HUDEP-2 (cell line): ENCODE measurements at regions not wholly inside any gene's neighbourhood (a gene's known extent, or its start where the extent isn't known, plus 50 kb on each side); places are given as distances from the start of the nearest gene placed in this dataset.
"Not testable (repeated sequence)": the region's sequence is repeated elsewhere in the genome, so short reads cannot be mapped to it uniquely, and the experiment has no call there.

Source experiments
- DNase-seq, 76 experiments: peaks; one replicate each; lab custom pipeline; 2025; ENCODE audit not compliant: unreplicated experiment in 76 of 76; lab: John Stamatoyannopoulos, UW

- DNase-seq: no peak
Measured at GRCh38 chr6:55958790-55959189, 83.4 kb upstream of the BMP5 start.

GRCh38 chr6:55957961-55958422 lies 82.6 kb upstream of the BMP5 start:
- no peak for DNase-seq

- DNase-seq: no peak
Measured at GRCh38 chr6:55955684-55956083, 80.3 kb upstream of the BMP5 start.

GRCh38 chr6:55954436-55954835 lies 79.0 kb upstream of the BMP5 start:
- no peak for DNase-seq

- DNase-seq: peak in 1 of 76 experiments; percentile 24
Measured at GRCh38 chr6:55953335-55953734, 77.9 kb upstream of the BMP5 start.

GRCh38 chr6:55950071-55950814 lies 74.9 kb upstream of the BMP5 start:
- no peak for DNase-seq

- DNase-seq: no peak
Measured at GRCh38 chr6:55943329-55943728, 67.9 kb upstream of the BMP5 start.

GRCh38 chr6:55941702-55942101 lies 66.3 kb upstream of the BMP5 start:
- DNase-seq: no peak

- DNase-seq: no peak
Measured at GRCh38 chr6:55937951-55938690, 62.7 kb upstream of the BMP5 start.

- no peak for DNase-seq
Measured at GRCh38 chr6:55937261-55937947, 62.0 kb upstream of the BMP5 start.

GRCh38 chr6:55931101-55931500 lies 55.7 kb upstream of the BMP5 start:
- DNase-seq: no peak

- not testable (repeated sequence) for DNase-seq
Measured at GRCh38 chr6:55927713-55928112, 52.3 kb upstream of the BMP5 start.

GRCh38 chr6:55925292-55925691 lies 49.9 kb upstream of the BMP5 start:
- no peak for DNase-seq
